A172 (cell line): ENCODE measurements at regions not wholly inside any gene's neighbourhood (a gene's known extent, or its start where the extent isn't known, plus 50 kb on each side); places are given as distances from the start of the nearest gene placed in this dataset.
A peak's percentile ranks its signal among the peaks of the same experiment; 100 is the strongest.
"Not testable (repeated sequence)": the region's sequence is repeated elsewhere in the genome, so short reads cannot be mapped to it uniquely, and the experiment has no call there.

Experiments used
- DNase-seq: peaks from one replicate; pipeline ENCODE4 v3.0.0-alpha.2; 2015; ENCODE audit warnings: low spot score

DNA sequence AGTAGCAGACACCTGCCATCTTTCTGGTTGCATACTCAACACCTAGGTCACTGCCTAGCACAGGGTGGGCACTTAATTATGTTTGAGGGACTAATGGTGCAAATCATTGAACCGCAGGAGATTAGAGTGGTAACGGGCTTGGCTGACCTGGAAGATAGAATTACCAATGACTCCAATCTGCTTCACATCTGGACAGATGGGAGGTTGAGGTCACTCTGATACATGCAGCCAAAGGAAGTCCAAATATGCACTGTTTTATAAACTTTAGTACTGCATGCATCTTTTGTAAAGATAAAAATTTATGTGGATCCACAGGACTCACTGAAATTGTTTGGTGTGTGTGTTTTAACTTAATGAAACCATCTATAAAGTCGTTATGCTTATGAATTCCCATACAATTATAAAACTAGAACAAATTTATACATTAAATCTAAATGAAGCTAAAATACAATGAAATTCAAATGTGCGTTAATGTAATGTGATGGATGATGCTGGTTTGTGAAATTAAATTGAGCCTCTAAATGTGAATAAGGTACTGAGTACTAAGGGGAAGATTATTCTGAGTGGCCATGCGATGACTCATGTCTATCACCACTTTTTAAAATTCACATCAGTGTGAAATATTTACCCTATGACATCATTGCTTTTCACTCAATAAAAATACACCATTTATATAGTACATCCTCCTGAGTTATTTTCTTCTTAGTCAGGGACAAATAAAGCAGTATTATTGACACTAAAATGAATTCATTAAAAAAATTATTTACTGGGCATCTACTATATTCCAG, 224.7 kb upstream of the FAM78B start:
- DNase-seq = peak; percentile 27

DNA sequence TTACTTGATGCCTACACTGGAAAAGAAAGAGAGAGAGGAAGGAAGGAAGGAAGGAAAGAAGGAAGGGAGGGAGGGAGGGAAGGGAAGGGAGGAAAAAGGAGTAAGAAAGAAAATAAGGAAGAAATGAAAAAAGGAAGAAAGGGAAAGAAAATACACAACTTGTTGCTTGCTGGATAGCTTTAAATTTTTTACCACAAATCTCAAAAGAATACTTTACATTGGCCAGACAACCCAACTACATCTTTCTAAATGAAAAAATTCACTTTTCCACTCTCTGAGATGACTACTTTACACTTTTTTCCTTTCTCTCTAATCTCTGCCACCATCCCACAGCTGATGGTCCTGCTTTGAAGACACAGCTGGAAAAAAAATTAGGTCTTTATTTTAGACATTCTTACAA, 228.9 kb upstream of the FAM78B start:
- no peak for DNase-seq

DNA sequence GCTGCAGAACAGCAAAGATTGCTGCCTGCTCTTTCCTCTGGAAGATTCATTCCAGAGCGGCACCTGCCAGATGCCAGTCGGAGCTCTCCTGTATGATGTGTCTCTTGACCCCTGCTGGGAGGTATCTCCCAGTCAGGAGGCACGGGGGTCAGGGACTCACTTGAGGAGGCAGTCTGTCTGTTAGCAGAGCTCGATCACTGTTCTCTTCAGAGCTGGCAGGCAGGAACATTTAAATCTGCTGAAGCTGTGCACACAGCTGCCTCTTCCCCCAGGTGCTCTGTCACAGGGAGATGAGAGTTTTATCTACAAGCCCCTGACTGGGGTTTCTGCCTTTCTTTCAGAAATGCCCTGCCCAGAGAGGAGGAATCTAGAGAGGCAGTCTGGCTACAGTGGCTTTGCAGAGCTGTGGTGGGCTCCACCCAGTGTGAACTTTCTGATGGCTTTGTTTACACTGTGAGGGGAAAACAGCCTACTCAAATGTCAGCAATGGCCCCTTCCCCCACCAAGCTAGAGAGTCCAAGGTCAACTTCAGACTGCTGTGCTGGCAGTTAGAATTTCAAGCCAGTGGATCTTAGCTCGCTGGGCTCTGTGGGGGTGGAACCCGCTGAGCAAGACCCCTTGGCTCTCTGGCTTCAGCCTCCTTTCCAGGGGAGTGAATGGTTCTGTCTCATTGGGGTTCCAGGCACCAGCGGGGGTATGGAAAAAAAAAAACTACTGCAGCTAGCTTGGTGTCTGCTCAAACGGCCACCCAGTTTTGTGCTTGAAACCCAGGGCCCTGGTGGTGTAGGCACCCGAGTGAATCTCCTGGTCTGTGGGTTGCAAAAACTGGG, 242.7 kb upstream of the FAM78B start:
- not testable (repeated sequence) for DNase-seq

DNA sequence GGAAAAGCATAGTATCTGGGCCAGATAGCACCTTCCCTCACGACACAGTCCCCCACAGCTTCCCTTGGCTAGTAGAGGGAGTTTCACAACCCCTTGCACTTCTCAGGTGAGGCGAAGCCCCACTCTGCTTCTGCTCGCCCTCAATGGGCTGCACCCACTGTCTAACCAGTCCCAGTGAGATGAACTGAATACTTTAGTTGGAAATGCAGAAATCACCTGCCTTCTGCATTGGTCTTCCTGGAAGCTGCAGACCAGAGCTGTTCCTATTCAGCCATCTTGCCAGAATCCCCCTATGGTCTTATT, 243.2 kb upstream of the FAM78B start:
- DNase-seq = no peak

DNA sequence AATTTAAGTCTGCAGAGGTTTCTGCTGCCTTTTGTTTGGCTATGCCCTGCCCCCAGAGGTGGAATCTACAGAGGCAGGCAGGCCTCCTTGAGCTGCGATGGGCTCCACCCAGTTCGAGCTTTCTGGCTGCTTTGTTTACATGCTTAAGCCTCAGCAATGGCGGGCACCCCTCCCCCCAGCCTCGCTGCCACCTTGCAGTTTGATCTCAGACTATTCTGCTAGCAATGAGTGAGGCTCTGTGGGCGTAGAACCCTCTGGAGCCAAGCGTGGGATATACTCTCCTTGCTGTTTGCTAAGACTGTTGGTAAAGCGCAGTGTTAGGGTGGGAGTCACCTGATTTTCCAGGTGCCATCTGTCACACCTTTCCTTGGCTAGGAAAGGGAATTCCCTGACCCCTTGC, 250.0 kb upstream of the FAM78B start:
- not testable (repeated sequence) for DNase-seq

DNA sequence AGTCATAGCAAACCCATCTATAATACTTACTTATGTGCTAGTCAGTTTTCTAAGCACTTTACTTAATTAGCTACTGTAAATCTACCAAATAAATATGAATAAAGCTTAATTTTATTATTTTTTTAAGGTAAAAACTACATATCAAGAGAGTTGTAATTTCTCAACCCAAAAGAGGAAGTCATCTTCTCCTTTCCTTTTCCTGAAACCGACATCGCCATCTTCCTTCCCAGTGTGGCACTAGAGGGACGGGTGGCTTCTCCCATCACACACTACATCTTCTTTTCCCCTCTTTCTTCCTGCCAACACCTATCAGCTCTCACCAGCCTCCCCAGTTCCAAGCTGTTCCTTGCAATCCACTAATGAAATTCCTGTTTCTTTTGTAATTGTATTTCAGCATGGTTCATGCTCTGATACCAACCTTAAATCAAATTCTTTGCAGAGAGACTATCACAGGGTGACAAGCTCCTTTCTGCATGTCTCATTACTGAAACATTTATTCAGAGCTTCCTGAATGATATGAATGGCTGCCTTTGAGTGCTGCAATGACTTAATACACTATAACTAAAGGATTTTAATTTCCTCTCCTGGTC, 251.6 kb upstream of the FAM78B start:
- DNase-seq = no peak

DNA sequence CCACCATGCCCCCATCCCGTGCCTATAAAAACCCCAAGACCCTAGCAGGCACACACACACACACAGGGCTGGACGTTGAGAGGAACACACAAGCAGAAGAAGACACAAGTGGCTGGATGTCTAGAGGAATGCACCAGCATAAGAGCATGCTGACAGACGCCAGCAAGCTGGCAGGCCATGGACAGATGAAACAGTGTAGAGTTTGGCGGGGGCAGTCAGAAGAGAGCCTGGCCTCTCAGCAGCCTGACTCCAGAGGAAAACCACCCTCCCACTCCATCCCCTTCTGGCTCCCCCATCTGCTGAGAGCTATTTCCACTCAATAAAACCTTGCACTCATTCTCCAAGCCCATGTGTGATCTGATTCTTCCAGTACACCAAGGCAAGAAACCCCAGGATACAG, 255.8 kb upstream of the FAM78B start:
- DNase-seq = not testable (repeated sequence)

DNA sequence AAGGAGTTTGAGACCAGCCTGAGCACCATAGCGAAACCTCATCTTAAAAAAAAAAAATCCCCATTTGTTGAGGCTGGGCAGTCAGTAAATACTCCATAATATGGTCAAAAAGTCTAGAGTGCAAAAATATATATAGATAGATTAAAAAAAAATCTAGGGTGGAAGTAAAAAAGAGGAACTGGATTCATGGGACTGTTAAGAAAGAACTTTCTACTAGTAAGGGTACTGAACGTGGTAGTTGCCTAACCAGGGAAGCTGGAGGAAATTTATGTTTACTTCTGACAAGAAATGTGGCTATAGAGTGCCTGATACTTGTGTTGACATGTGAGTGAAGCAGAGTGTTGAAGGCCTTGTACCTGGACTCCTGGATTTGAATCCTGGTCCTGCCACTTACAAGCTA, 265.9 kb upstream of the FAM78B start:
- DNase-seq = no peak

DNA sequence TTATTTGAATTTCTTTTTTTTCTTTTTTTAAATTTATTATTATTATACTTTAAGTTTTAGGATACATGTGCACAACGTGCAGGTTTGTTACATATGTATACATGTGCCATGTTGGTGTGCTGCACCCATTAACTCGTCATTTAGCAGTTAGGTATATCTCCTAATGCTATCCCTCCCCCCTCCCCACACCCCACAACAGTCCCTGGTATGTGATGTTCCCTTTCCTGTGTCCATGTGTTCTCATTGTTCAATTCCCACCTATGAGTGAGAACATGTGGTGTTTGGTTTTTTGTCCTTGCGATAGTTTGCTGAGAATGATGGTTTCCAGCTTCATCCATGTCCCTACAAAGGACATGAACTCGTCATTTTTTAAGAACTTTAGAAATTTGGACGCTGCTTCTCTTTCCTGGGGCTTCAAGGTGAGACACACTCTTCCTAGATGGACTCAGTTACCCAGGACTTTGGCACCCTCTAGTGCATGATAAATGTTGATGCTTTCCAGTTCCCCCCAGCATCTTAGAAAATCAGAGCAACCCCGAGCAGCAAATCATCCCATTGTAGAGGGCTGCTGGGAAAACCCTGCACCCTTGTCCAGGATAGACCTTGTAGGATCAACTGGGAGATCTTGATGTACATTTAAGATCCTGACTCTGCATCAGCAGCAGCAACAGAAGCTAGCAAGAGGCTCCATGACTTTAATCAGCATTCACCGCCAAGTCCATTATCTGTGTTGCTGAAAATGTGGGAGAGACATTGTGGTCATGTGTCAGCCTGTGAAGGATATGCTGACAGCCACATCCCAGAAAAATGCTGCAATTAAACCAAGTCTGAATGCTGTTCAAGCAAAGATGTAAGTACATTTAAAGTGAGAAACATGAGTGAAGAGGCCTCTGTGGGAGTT, 266.9 kb upstream of the FAM78B start:
- DNase-seq = peak; percentile 29

DNA sequence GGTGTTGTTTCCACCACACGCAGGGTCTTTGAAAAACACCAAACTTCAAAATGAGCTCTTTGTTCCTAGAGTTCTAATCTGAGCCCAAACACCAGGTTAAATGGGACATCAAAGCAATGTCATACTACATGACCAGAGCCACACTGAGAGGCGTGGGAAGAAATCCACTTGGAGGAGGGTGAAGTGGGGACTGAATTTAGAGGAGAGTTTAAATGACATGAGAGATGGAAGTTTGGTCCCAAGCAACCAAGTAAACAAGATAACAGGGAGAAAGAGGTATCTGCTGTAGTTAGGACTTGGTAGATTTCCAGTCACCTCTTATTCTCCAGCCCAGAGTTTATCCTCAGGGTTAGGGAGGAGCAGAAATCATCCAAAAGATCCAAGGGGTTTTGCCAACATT, 290.9 kb upstream of the FAM78B start:
- no peak for DNase-seq

DNA sequence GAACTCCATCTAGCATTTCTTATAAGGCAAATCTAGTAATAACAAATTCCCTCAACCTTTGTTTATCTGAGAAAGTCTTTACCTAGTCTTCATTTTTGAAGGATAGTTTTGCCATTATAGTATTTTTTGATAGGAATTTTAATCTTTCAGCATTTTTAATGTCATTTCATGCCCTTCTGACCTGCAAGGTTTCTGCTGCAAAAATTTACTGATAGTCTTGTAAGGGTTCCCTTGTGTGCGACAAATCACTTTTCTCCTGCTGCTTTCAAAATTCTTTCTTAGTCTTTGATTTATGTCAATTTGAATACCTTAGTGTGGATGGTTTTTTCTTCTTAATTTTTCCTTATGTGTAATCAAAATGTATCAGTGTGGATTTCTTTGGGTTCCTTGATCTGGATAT, 297.5 kb upstream of the FAM78B start:
- DNase-seq = no peak

DNA sequence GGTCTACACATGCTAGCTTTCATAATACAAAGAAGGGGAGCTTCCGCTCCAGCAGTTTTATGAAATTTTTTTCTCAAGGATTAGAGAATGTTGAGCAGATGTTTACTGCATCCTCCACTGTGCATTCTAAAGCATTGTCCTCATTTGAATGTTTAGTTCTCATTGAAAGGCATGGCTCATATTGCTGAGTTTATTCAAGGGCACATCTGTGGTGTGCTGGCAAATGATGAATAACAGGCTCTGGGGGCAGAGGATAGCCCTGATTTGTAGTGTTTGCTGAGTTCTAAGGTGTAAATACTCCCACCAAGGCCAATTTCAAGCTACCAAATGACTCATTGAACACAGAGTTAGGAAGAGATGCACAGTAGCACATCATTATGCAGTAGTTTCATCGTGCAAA, 303.2 kb upstream of the FAM78B start:
- no peak for DNase-seq

DNA sequence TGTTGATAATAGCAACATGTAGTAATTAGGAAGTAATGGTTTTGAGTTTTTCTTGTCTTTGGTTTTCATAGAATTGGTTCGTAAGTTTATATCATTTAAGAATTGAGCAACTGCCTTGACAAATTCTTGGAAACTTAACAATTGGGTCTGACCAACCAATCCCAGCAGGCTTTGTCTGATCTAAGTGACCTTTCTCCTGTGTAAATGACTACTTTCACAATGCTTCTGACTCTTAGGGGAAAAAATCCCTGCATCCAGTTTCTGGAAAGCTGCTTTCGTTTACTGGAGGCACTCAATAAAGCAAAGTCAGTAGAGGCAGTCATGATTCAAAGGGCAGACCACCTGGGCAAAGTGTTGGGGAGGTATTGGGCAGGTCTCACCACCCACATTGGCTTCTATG, 303.6 kb upstream of the FAM78B start:
- DNase-seq = no peak

DNA sequence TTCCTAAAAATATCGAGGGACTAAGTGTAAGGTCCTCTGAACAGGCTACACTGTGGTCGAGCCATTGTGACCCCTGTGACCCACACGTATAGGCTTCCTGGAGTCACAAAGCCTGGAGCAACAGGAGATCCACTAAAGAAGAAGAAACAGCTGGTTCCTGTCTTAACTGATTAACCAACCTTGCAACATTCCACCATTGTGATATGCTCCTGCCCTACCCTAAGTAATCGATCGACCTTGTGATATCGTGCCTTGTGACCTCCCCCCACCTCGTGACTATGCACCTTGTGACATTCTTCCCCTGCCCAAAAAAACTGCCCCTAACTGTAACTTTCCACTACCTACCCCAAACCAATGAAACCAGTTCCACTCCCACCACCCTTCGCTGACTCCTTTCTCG, 304.6 kb upstream of the FAM78B start:
- no peak for DNase-seq

DNA sequence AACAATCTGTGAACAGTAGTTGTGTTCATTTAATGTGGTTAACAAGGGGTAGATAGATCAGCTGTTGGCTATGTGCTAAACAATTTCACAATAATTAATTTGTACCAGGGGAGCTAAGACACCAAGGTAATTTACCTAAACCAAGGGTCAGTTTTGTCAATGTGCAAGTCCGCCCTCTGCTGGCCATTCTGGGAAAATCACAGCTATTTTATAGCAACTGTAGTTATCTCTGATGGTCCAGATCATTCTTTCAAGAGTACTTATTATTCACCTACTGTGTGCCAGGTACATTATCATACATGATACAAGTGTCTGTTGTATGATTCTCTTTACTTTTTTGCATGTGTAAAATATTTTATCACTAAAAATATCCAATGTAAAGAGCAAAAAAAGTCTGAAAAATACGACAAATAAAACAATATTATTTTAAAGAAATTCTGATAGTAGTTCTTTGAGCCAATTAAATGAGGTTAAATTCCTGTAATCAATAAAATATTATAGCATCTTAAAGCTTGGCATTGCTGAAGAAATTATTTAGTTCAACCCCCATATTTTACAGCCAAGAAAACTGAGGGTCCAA, 312.3 kb upstream of the FAM78B start:
- peak; percentile 61 for DNase-seq

DNA sequence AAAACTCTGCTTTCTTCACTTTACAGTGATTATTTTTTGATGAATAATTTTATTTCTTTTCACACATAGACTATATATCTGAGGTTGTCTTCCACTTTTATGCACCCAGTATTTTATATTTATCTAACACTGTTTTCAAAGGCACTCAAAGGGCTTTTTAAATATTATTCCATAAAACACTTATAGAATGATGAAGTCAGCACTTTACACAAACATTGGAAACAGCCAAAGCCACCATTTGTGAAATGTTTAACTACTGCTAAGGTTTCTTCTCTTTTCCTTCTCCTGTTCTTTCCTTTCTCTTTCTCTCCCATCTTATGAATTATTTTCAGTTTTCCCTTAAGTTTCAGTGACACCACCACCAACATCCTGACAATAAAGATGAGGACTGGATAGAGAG, 317.7 kb upstream of the FAM78B start:
- no peak for DNase-seq

DNA sequence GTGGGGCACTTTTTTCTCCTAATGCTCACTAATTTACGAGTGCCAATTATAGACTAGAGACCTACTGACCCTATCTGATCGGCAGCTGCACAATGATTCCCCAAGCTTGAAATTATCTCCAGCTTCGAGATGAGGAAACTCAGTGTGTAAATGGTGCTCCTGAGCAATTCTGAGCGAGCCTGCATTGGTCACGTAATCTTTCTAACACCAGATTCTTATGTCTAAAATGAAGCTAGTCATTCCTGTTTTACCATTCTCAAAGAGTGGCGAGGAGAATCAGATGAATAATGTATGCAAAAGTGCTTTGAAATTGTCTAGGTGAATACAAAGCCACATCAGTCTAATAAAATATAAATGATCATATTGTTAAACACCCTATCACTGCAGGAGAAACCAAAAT, 318.1 kb upstream of the FAM78B start:
- no peak for DNase-seq

DNA sequence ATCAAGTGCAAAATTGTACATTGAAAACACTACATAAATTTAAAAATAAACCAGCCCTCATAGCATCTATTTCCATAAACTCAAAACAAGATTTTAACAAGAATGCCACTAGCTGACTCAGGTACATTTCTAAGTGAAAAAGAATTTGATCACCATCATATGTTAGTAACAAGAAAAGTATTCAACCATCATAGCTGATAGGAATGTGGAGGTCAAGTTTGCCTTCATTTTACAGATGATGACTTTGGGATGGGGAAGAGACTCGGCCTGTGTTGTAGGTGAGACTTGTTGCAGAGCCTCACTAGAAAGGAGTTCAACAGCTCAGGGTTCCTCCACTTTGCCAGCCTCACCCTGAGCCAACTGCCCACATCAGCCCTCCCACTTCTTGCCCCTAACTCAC, 318.8 kb upstream of the FAM78B start:
- peak; percentile 40 for DNase-seq

DNA sequence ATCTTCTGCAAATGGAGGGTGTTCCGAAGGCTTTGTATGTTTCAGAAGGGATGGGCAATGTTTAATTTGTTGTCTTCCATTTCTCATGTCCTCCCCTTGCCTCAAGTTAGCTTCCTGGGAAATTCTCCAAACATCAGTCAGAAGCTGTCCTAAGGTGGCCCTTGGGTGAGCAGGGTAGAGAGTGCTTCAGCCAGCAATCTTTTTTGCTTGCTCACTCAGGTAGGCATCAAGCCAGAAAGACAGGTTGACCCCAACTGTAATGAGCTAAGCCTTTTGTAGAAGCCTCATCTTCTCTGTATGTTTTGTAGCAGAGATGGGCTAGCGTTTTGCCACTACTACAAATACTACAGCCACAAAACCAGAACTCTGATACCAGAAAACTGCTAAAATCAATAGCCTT, 321.5 kb upstream of the FAM78B start:
- no peak for DNase-seq

DNA sequence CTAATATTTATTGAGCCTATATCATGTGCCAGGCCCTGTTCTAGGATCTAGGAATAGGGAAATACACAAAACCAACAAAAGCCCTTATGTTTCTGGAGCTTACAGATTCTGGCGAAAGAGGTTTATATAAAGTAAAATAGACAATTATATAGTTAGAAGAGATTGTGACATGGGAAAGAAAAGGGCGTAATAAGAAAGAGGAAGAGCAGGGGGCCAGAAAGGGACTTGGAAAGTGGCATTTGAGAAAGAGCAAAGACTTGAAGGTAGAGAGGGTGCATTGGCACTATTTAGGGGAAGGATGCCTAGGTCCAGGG, 322.5 kb upstream of the FAM78B start:
- no peak for DNase-seq

DNA sequence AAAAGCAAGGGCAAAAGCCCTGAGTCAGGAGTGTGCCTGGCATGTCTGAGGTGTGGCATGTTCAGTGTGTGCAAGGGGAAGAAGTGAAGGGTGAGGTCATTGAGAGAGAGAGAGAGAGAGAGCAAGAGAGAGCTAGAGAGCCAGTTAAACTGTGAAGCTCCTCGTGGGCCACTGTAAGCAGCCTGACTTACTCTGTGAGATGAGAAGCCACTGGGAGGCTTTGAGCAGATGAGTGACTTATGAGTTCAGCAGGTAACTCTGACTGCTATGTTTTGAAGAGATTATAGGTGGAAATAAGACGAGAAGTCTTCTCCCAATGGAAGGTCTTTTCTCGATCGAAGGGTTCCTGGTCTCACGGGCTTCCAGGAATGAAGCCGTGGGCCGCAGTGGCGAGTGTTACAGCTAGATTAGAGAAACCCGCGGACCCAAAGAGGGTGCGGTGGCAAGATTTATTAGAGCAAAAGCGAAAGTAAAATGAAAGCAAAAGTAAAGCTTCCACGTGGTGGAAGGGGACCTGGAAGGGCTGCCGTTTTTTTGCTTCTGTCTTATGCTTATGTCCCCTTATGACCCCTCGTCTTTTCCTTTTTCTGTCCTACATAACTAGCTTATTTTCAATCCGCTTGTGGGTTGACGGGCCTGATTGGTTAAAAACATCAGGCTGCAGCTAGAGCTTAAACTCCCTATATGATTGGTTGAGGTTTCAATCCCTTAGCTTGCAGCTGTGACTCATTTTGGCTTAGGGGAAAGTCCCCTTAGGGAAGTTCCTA, 323.1 kb upstream of the FAM78B start:
- peak; percentile 95 for DNase-seq
